NCI-H510A (cell line): ENCODE measurements at regions not wholly inside any gene's neighbourhood (a gene's known extent, or its start where the extent isn't known, plus 50 kb on each side); places are given as distances from the start of the nearest gene placed in this dataset.
"Not testable (repeated sequence)": the region's sequence is repeated elsewhere in the genome, so short reads cannot be mapped to it uniquely, and the experiment has no call there.

Experiments
- DNase-seq: peaks from one replicate; lab custom pipeline; 2025; lab: John Stamatoyannopoulos, UW

DNA sequence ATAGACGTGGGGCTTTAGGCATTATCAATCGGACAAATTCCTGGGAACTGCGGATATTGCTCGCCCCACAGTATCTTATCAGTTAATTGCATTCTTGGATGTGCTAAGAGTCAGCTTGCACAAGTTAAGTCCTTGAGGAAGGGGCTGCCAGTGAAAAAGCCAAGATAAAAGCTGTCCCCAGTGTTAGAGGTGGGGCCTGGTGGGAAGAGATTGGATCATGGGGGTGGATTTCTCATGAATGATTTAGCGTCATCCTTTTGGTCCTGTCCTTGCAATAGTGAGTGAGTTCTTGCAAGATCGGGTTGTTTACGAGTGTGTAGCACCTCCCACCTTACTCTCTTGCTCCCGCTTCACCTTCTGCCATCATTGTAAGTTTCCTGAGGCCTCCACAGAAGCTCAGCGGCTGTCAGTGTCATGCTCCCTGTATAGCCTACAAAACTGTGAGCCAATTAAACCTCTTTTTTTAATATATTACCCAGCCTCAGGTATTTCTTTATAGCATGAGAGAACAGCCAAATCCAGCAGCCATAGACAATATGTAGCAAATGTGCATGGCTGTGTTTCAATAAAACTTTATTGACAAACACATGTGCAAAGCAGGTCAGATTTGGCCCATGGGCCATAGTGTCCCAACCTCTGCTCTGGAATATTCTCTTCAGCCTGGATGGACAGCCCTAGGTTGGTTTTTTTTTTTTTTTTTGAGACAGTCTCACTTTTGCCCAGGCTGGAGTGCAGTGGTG lies 189.2 kb downstream of the OTOP1 start:
- not testable (repeated sequence) for DNase-seq

DNA sequence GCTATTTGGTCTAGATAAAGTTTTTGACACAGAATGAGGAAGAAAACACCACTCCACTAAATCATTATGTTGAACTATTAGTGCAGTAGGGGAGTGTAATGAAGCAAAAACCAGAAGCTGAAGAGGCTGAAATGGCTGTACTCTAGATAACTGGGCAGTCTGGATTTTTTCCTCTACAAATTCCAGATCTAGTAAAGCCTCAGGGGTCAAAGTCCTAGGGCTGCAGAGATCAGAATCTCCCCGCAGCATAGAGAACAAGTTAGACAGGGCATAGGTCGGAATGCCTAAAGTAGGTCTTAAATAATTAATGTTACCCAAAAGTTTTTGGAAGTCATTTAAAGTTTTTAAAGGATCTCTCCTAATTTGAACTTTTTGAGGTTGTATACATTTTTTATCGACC lies 180.9 kb downstream of the OTOP1 start:
- not testable (repeated sequence) for DNase-seq

DNA sequence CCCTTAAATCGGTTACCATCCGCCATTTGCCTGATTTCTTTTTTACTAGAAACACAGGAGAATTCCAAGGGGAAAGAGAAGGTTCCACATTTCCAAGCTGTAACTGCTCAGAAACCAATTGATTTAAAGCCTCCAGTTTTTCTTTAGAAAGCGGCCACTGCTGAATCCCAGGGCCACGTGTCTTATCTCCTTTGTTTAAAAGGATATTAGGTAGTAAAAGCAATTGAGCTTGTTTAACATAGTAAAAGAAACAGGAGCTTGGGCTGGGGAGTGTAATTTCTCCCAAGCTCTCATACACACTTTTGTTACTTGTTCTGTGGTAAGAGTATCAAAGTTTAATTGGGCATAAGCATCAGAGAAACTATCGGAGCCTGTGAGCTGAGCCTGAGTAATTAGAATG lies 180.0 kb downstream of the OTOP1 start:
- not testable (repeated sequence) for DNase-seq

DNA sequence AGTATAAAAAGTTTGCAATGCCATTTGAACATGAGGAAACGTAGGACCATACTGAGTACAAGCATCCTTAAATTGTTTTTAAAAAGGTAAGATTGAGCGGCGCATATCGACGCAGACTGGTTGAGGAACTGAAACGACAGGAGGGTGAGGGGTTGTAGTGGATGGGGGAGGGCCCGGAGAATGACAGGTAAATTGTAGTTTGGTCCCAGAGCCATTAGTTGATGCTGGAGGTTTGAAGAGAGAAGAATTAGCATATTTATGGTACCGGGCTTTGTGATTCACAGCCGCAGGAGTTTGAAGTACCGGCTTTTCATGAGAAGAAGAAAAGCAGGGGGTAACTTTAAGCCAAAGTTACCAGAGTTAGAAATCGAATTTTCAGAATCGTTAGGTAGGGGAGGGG lies 179.5 kb downstream of the OTOP1 start:
- not testable (repeated sequence) for DNase-seq

DNA sequence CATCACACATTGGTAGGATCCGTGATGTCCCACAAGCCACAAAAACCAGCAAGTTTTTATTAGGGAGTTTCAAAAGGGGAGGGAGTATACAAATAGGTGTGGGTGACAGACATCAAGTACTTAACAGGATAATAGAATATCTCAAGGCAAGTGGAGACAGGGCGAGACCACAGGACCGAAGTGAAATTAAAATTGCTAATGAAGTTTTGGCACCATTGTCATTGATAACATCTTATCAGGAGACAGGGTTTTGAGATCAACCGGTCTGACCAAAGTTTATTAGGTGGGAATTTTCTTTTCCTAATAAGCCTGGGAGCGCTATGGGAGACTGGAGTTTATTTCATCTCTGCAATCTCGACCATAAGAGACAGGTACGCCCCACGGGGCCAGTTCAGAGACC lies 178.5 kb downstream of the OTOP1 start:
- not testable (repeated sequence) for DNase-seq

DNA sequence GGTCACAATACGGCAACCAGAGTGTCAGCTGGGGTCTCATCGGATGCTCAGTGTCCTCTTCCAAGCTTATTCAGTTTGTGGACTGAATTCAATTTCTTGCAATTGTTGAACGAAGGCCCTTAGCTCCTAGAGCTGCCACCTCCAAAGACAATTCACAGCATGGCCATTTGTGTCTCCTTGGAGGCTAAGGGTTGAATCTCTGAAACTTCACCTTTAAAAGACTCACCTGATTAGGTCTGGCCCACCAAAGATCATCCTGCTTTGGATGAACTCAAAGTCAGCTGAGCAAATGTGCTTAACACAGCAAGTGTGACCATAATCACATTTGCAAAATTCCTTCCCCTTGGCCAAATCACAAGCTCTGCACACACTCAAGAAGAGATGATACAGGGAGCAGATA lies 175.9 kb downstream of the OTOP1 start:
- not testable (repeated sequence) for DNase-seq

DNA sequence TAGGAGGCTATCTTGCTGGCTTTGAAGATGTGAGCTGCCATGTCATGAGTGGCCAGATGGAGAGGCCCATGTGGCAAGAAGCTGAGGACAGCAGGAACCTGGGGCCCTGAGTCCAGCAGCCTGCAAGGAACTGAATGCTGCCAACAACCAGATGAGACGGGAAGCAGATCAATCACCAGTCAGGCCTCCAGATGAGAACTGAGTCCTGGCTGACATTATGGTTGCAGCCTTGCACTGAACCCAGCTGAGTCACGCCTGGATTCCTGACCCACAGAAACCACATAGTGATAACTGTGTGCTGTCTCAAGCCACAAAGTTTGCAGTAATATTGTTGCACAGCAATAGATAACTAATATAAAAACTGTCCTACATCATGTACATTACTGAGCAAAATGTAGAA lies 173.8 kb downstream of the OTOP1 start:
- DNase-seq, result not testable (repeated sequence)

DNA sequence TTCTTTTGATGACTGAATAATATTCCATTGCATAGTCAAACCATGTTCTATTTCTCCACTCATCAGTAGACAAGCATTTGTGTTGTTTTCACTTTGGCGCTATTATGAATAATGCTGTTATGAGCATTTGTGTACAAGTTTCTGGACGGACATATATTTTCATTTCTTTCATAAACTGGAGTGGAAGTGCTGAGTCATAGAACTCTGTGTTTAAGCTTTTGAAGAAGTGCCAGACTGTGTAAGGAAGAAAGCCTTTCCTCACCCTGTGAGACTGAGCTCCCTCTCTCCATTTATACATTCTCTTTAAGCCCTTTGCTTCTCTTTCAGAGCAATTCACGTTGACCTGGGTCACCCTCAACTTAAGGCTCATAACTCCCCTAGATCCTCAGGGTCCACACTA lies 169.5 kb downstream of the OTOP1 start:
- DNase-seq, result not testable (repeated sequence)

DNA sequence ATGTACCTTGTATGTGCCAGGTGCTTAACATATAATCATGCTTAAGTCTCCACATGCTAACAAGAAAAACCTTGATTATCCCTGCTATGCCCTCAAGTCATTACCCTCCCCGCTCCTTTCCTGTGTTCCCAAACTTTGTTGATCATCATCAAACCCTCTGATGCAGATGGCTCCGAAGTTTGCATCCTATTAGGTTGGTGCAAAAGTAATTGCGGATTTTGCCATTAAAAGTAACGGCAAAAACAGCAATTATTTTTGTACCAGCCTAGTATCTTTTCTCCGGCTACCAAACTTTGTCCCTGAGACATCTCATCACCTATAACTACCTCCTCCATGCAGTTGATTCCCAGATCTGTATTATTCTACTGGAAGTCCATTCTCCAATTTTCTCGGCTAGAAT lies 142.6 kb downstream of the OTOP1 start:
- DNase-seq, result not testable (repeated sequence)

DNA sequence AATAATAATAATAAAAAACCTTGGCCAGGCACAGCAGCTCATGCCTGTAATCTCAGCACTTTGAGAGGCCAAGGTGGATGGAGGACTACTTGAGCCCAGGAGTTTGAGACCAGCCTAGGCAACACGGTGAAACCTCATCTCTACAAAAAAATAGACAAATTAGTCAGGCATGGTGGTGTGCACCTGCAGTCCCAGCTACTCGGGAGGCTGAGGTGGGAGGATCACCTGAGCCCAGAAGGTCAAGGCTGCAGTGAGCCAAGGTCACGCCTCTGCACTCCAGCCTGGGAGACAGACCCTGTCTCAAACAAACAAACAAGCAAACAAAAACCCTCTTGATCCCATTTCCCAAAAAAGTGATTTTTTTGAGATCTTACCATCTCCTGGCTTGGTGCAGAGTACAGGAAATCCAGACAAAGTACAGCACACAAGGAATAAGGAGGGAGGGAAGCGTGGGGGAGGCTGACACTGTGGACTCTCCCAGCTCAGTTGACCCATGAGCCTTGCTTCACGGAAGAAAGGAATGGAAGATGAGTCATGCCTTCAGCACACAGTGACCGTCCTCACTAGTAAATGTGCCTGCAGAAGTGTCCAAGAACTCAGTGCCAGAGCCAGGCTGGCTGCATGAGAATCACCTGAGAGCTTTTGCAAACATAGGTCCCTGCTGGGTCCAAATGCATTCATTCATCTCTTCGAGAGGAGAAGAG lies 136.9 kb downstream of the OTOP1 start:
- not testable (repeated sequence) for DNase-seq

DNA sequence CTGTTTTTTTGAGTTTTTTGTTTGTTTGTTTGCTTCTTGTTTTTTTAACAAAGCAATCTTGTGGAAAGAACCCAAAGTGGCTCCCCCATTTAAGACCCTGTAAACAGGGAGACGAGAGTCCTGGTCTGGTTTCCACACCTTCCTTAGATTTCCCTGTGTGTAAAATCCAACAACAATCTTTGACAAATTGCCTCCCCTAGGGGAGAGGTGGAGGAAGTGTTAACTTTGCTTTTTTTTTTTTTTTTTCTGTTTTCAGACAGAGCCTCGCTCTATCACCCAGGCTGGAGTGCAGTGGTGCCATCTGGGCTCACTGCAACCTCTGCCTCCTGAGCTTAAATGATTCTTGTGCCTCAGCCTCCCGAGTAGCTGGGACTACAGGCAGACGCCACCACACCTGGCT lies 136.0 kb downstream of the OTOP1 start:
- DNase-seq, result not testable (repeated sequence)

DNA sequence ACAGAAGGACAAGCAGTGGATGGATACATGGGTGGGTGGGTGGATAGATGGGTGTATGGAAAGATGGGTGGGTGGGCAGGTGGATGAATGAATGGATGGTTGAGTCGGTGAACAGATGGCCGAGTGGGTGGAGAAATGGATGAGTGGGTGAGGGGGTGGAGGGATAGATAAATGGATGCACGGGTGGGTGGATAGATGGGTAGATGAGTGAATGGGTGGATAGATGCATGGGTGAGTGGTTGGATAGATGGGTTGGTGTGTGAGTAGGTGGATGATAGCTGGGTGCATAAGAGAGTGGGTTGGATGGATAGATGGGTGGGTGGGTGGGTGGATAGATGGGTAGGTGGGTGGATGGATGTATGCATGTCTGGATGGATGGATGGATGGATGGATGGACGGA lies 134.6 kb downstream of the OTOP1 start:
- not testable (repeated sequence) for DNase-seq

DNA sequence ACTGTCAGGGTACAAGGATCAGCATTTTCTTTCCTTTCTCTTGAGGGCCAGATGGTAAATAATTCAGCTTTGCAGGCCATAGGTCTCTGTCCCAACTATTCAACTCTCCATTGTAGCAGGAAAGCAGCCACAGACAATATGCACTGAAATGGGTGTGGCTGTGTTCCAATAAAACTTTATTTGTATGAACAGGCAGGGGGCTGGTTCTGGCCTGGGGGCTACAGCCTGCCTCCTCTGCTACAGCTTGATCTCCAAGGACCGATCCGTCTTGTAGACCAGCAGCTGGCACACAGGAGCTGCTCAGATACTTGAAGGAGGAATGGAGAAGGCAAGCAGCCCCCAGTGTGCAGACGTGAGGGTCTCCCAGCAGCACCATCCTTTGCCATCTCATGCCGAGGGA lies 127.1 kb downstream of the OTOP1 start:
- DNase-seq, result not testable (repeated sequence)

DNA sequence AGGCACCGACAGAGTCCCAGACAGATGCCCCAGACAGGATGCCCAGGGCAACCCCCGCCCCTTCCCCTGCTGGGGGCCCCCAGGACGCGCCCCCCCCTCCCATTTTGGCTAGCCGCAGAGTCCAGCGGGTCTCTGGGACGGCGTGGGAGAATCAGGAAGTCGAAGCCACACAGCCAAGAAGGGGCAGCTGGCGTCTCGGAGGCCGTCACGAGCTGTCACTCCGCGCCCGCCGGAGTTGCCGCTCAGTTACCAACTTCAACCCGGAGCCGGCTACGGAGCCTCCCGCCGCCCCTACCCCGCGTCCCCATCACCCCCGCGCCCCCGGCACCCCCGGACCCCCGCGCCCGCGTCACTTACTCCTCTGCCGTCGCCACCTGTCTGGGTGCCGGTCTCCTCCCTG lies 119.8 kb downstream of the OTOP1 start:
- DNase-seq, result not testable (repeated sequence)

DNA sequence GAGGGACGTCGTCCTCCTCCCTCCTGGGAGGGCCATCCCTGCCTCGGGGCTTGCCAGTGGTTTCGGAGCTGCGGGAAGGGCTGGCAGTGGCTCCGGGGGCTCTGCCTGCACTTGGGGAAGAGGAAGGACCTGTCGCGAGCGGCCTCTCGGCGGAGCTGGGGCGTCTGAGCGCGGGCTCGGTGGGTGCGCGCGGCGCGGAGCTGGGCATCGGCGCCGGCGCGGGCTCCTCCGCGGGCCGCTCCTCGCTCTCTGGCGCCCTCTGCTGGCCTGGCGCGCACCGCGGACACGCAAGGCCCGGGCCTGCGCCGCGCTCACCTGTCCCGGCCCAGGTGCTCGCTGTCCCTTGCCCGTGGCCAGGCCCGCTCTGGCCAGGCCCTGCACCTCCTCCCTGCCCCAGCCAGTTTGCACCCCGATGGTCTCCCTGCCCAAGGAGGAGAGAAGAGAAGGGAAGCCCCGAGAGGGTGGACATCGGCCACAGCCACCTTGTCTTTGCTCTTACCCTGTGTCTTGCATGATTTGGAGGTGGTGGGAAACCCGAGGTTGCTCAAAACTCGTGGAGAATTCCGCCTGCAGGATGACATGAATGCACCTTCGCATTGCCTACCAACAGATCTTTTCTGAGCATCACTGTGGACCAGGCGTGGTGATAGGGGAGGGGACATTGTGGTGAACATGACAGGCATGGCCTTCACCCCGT lies 119.2 kb downstream of the OTOP1 start:
- peak; percentile 8 for DNase-seq

DNA sequence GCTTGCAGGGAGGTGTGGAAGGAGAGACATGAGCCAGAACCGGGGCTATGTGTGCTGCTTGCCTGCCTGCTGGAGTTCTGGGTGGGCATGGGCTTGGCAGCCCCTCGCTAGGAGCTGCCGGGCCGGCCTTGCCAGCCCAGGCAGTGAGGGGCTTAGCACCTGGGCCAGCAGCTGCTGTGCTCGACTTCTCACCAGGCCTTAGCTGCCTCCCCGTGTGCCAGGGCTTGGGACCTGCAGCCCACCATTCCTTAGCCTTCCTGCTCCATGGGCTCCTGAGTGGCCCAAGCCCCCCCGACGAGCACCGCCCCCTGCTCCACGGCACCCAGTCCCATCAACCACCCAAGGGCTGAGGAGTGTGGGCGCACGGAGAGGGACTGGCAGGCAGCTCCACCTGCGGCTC lies 111.3 kb downstream of the OTOP1 start:
- not testable (repeated sequence) for DNase-seq

DNA sequence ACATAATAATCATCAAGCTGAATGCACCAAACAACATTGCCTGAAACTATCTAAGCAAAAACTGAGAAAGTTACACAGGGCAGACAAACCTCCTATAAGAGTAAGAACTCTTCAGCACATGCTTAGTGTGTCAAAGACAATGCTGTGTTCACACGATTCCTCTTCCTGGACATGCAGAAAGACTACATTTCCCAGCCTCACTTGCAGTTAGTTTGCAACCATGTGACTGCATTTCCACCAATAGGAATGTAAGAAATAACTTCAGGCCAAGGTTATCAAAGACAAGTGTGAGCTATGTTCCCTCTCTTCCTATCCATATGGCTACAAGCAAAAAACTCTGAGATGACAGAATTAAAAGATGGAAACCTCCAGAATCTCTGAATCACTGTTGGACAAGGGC lies 109.8 kb downstream of the OTOP1 start:
- not testable (repeated sequence) for DNase-seq

DNA sequence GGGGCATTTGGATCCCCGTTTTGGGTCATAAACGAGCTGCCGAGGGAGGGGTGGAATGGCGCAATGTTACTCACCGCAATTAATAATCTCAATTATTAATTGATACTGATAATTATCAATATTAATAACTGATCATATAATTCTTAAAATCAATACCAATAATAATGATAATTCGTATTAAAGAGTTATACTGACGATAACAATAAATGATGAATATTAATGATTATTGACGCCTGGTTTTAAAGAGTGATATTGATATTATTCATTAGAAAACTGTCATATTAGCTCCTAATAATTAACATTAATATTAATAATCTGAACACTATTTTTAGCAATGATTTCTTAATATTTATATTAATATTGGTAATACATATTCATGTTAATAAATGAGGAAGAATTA lies 92.4 kb downstream of the OTOP1 start:
- DNase-seq, result not testable (repeated sequence)

DNA sequence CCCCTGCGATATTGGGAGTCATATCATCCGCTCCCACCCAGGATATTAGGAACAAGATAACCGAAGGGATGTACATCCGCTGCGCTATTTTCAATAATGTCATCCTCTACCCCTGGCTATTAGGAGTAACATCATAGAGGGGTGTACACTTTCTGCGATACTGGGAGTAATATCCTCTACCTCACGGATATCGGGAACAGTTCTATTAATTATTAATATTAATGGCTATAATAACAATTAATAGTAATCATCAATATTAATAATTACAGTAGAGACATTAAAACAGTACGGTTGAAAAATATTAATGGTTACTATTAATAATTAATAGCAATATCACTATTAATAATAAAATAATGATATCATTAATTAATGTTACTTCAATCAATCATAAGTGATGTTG lies 90.1 kb downstream of the OTOP1 start:
- not testable (repeated sequence) for DNase-seq
